WERI-Rb-1 (cell line): ENCODE measurements at regions not wholly inside any gene's neighbourhood (a gene's known extent, or its start where the extent isn't known, plus 50 kb on each side); places are given as distances from the start of the nearest gene placed in this dataset.
A peak's percentile ranks its signal among the peaks of the same experiment; 100 is the strongest.
"Not testable (repeated sequence)": the region's sequence is repeated elsewhere in the genome, so short reads cannot be mapped to it uniquely, and the experiment has no call there.

Experiments used
- DNase-seq: peaks from one replicate; pipeline ENCODE4 v3.0.0-alpha.2; 2020
- H3K27ac ChIP-seq: fragments of 250-450 bp; sonication (Bioruptor Pico); 2 replicates; pipeline ENCODE4 v1.5.1; 2020; ENCODE audit warnings: mild to moderate bottlenecking, moderate library complexity
- H3K27me3 ChIP-seq: fragments of 250-450 bp; sonication (Bioruptor Pico); 2 replicates; pipeline ENCODE4 v1.5.1; 2021; ENCODE audit warnings: mild to moderate bottlenecking, low read depth, moderate library complexity; ENCODE audit not compliant: insufficient read depth, severe bottlenecking
- H3K36me3 ChIP-seq: fragments of 250-450 bp; sonication (Bioruptor Pico); 2 replicates; pipeline ENCODE4 v1.5.1; 2020; ENCODE audit warnings: mild to moderate bottlenecking, moderate library complexity
- H3K4me3 ChIP-seq: 2 replicates; pipeline ENCODE4 v1.5.1; 2011; ENCODE audit warnings: low read depth, mild to moderate bottlenecking, control low read depth, low read length
- H3K9me3 ChIP-seq: fragments of 250-450 bp; sonication (Bioruptor Pico); 2 replicates; pipeline ENCODE4 v1.5.1; 2021; ENCODE audit warnings: mild to moderate bottlenecking, moderate library complexity; ENCODE audit not compliant: severe bottlenecking
- CTCF ChIP-seq: IDR thresholded peaks from 2 replicates; pipeline ENCODE4 v1.5.1; 2011; ENCODE audit warnings: low read depth, mild to moderate bottlenecking, control low read depth, inconsistent platforms, low read length

- Histone ChIP-seq H3K27me3 (no peaks in the 10 kb centered on the region), H3K27ac (no peak overlapping the region), H3K36me3 (no peaks in the 10 kb centered on the region), H3K4me3 (no peak overlapping the region), H3K9me3 (no peaks in the 10 kb centered on the region)
- no peak for TF ChIP-seq CTCF
- no peak for DNase-seq
Measured at GRCh38 chrX:69055193-69055592, 110.1 kb downstream of the PJA1 start.

GRCh38 chrX:69054497-69054896 is 110.8 kb downstream of the PJA1 start:
- not testable (repeated sequence) for H3K4me3 ChIP-seq, H3K27me3 ChIP-seq, H3K9me3 ChIP-seq, DNase-seq, H3K27ac ChIP-seq, H3K36me3 ChIP-seq

GRCh38 chrX:69051901-69052300 is 113.4 kb downstream of the PJA1 start:
- Histone ChIP-seq H3K27me3 (no peaks in the 10 kb centered on the region), H3K4me3 (no peak overlapping the region), H3K9me3 (no peaks in the 10 kb centered on the region), H3K27ac (no peak overlapping the region), H3K36me3 (no peaks in the 10 kb centered on the region)
- no peak for DNase-seq
- TF ChIP-seq CTCF, result no peak

GRCh38 chrX:69050051-69050765 is 115.0 kb downstream of the PJA1 start:
- Histone ChIP-seq H3K9me3 (no peaks in the 10 kb centered on the region), H3K4me3 (no peak overlapping the region), H3K36me3 (no peaks in the 10 kb centered on the region), H3K27me3 (no peaks in the 10 kb centered on the region), H3K27ac (no peak overlapping the region)
- DNase-seq, result no peak
- no peak for TF ChIP-seq CTCF

- no peaks in the 10 kb centered on the region for H3K36me3 ChIP-seq
- no peak overlapping the region for H3K4me3 ChIP-seq
- no peak for DNase-seq
- TF ChIP-seq CTCF, result no peak
- H3K9me3 ChIP-seq, result no peaks in the 10 kb centered on the region
- no peaks in the 10 kb centered on the region for H3K27me3 ChIP-seq
- H3K27ac ChIP-seq, result no peak overlapping the region
Measured at GRCh38 chrX:69046996-69047490, 118.2 kb downstream of the PJA1 start.

- H3K27ac ChIP-seq, result no peak overlapping the region
- no peaks in the 10 kb centered on the region for H3K36me3 ChIP-seq
- no peaks in the 10 kb centered on the region for H3K27me3 ChIP-seq
- DNase-seq, result peak; percentile 14
- no peaks in the 10 kb centered on the region for H3K9me3 ChIP-seq
- TF ChIP-seq CTCF, result no peak
- no peak overlapping the region for H3K4me3 ChIP-seq
Measured at GRCh38 chrX:69045616-69046345, 119.5 kb downstream of the PJA1 start.
